M059J (cell line): ENCODE measurements at regions not wholly inside any gene's neighbourhood (a gene's known extent, or its start where the extent isn't known, plus 50 kb on each side); places are given as distances from the start of the nearest gene placed in this dataset.
A peak's percentile ranks its signal among the peaks of the same experiment; 100 is the strongest.

Experiments used
- DNase-seq: peaks from one replicate; pipeline ENCODE4 v3.0.0-alpha.2; 2012; ENCODE audit warnings: low read depth

DNA sequence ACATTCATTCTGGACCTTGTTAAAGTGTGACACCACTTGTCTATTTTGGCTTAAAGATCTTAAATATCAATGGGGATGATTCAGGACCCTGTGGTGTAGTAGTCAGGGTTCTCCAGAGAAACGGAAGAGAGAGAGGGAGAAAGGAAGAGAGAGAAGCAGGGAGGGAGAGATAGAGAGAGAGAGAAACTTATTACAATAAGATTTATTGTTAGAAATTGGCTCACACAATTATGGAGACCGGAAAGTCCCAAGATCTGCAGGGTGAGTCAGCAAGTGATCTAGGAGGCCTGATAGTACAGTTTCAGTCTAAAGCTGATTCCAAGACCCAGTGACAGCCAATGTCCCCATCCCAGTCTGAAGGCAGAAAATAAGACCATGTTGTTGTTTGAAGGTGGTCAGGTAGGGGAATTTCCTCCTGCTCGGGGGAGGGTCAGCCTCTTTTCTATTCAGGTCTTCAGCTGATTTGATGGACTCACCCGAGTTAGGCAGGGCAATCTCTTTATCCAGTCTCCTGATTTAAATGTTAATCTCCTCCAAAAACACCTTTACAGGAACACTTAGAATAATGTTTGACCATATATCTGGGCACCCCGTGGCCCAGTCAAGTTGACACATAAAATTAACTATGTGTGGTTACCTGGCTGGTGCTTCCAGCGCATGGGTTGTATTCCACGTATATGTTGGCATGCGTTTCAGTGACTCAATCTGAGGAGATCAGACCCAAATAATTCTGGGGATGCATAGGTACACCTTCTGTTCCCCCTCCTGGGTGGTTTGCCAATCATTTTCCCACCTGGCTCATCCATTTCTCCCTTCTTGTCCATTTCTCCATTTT is 1350.5 kb downstream of the TBC1D22A start:
- peak; percentile 3 for DNase-seq

DNA sequence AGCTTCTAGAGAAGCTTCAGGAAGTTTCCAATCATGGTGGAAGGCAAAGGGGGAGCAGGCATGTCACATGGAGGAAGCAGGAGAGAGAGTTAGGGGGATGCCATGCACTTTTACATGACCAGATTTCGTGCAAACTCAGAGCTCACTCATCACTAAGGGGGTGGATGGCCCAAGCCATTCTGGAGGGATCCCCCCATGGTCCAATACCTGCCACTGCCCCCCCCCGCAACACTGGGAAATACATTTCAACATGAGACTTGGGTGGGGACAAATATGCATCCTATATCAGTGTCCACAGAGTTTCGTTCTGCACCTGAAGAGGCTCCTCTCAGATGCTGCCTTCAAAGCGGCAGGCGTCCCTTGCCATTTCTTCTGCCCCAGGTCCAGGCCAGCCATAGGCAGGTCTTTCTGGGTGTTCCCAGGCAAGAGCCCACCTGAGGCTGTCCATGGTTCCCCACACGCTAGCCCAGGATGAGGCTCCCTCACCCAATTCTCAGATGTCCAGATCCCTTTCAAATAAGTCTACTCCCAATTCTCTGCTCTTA is 1344.3 kb downstream of the TBC1D22A start:
- DNase-seq: no peak

DNA sequence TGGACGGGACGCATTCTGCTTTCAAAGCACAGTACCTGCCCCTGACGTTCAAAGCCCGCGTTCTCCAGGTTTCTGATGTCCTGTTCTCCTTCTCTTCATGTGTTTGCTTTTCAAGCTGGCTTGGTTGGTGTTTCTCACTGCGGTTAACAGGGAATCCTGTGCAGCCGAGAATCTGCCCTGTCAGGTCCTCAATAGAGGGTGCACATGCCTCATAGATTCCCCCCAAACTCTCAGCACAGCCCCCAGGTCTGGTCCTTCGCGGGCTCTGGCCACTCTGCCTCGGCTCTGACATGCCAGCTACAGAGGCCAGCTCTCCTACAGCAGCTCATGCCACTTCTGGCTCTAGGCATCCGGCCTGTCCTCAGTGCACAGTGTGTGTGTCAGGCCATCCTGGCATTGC is 1343.8 kb downstream of the TBC1D22A start:
- no peak for DNase-seq

DNA sequence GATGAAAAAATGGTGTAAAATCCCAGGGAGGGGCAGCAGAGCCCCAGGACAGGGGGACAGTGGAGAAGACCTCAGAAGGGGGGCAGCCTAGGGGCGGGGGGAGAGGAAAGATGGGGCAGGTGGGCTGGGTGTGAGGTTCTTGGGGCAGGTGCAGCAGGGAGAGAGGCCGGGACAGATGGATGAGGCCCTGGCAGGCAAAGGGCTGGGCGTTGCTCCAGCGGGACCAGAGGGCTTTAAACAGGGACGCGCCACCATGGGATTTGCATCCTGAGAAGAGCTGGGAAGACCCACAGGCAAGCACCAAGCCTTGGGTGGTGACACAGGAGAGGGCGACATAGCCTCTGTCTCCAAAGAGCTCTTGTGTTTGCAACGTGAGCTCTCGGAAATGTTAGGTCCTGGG is 1342.8 kb downstream of the TBC1D22A start:
- DNase-seq: no peak

DNA sequence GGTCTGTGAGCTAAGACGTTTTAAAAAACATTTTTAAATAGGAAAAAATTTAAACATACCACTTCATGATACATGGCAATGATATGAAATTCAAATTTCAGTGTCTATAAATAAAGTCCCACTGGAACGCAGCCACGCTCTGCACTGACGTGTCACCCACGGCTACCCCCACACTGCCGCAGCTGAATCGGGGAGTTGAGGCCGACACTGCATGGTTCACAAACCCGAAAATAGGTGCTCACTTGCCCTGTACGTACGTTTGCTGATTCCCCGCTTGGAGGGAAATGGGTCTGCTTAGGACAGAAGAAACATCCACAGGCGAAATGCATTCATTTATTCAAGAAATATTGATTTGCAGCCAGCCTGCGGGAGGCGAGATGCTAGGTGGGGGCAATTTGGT is 1342.3 kb downstream of the TBC1D22A start:
- no peak for DNase-seq

DNA sequence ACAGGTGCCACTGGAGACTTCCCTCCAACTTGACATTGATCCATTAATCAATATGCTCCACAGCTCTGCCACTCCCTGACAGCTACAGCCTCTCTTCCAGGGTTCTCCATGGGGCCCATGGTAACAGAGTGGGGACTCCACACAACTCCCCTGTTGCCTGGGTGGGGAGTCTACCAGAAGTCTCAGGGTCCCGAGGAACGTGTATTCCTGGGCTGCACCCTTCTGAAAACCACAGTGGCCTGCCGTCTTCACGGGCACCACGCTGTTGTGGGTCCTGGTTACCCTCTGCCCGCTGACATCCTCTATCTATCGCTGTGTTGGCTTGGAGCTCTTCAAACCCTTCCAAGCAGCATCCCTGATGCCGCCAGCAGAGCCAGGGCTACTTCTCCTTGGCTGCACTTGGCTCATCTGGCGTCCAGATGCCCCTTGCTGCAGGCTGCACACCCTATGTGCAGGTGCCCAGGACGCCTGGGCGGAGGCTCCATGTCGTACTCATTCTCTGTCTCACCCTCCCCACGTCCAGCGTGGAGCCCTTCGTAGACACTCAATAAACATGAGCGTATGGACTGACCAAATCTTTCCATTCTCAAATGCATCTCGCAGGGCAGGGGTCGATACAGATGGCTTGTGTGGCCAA is 1341.8 kb downstream of the TBC1D22A start:
- DNase-seq: no peak

DNA sequence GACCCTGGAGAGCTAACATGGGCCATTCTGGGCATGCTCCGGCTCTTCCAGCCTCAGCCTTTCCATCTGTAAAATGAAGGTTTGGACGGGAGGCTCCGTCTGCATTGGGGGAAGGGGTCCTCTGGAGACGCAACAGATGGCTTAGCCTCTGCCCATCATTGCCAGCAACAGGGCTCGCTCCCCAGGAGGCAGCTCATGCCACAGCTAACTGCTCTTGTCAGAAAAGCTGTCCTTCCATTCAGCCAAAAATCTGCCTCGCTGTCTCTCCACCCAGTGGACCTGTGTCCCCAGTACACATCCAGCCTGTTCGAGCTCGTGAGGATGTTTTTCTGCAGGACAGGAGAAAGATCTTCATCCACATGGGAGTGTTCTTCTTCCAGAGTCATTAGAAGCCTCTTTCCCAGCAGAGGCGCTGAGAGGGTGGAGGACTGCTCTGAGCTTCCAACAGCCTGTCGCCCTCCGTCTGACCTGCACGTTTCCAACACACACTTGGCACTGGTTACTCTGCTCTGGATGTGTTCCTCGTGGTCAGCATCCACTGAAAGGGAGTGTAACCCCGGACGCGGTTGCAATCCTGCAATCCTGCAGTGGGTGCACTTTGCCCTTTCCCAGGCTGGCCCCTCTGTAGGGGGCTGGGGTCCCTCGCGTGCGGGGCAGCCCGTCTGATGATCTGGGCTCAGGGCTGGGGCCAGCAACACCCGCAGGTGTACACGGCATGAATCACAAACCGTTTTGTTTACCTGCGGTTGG is 1340.9 kb downstream of the TBC1D22A start:
- DNase-seq: no peak

DNA sequence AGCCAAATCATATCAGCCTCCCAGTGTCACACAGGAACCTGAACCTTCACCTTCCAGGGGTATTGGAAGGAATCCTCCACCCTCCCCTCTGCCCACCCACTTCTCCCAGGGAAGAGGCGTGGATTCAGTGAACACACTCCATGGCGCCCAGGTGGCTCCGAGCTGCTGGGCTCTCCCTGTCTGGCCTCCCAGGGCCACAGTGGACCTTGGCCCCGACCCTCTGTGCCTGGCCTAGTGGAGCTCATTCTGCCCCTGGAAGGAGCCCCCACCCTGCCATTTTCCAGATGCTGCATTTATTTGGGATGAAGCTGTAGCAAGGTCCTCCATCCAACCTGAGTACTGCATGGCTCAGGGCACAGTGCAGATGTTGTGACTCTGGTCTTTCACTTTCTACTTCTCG is 1340.1 kb downstream of the TBC1D22A start:
- no peak for DNase-seq

DNA sequence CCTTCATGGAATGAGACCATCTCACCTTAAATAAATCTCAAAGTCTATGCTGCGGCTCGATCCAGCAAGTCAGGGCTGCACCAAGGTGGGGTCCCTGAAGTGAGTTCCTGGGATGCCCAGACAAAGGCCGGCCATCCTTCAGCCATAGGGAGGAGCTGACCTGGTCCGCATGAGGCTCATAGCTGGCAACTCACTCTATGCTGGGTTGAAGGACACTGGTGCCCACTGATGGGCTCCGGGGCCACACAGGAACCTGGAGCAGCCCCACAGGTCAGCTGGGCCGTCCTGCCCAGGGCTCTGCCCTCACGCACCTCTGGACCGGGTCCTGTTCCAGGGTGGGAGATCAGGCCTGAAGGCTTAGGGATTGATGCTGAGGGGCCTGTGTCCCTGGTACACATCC is 1339.3 kb downstream of the TBC1D22A start:
- no peak for DNase-seq

DNA sequence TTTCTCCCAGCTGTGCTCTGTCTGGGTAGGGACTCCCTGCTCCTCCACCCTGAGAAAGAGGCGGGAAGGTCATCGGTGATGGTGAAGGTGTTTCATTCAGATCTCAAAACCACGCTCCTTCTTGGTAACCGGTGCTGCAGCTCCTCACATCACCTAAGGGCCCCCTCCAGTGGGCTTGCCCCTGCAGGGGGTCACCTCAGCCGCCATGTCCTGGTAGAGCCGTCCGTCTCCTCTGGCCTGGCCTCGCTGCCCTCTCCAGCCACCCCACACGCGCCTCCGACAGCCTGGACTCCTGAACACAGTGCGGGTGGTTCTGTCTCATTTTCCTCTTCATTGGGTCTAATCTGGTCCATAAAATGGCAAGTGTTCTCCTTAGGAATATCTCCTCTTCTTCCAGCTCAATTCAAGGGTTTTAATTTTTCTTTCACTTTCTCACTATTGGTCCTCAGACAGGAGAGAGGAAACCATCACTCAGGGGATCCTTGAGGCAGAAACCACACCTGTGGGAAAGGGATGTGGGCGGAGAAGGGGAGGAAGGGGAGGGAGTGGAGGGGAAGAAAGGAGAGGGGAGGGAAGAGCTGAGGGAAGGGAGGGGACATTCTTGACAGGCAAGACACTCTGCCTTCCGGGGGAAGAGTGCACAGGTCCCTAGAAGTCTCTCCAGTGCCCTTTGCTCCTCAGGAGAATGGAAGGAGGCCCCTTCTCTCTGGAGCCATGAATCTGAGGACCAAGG is 1338.4 kb downstream of the TBC1D22A start:
- no peak for DNase-seq

DNA sequence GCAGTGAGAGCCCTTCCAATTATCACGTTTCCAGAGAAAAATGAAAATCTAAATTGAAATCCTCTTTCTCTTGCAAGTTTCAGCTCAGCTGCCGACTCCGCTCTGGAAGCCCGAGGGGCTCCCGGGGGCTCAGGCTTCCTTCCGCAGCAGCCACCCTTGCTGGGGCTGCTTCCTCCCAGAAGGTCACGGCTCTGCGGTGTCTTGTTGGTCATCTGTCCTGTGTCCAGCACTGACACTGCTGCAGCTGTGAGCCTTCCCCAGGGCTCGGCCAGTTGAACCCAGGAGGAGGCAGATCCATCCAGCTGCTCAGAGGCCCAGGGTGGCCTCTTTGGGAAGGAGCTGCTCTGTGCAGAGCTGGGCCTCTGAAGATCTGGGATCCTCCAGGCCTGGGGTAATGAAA is 1337.2 kb downstream of the TBC1D22A start:
- DNase-seq: no peak

DNA sequence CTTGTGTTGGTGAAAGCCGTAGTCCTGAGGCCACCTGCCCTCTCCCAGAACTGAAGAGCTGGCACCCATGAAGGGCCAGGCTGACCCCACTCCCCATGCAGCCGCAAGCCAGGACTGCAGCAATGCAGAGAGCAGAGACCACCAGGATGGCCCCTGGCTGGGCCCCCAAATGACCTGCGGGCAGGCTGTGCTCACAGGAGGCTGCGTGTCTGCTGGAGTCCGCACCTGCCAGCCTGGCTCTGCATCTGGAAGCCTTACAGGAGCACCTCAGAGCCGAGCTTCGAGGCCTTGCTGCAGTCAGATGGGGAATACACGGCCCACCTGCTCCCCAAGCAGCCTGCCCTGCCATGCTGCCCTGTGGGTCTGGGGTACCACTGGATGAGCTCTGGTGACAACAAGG is 1336.8 kb downstream of the TBC1D22A start:
- DNase-seq: no peak

DNA sequence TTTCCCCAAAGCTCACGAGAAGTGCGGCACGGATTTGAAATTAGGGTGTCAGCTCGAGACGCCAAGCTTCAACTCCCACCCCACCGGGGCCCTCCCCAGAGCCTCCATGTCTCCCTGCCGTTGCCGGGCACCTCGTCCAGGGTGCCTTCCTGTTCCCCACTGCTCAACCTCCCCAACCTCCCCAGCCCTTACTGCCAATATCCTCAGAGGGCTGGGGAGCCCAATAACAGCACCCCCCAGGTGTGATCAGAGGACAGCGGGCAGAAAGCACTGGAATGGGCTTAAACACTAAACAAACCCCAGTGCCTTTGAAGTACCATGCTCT is 1336.4 kb downstream of the TBC1D22A start:
- no peak for DNase-seq

DNA sequence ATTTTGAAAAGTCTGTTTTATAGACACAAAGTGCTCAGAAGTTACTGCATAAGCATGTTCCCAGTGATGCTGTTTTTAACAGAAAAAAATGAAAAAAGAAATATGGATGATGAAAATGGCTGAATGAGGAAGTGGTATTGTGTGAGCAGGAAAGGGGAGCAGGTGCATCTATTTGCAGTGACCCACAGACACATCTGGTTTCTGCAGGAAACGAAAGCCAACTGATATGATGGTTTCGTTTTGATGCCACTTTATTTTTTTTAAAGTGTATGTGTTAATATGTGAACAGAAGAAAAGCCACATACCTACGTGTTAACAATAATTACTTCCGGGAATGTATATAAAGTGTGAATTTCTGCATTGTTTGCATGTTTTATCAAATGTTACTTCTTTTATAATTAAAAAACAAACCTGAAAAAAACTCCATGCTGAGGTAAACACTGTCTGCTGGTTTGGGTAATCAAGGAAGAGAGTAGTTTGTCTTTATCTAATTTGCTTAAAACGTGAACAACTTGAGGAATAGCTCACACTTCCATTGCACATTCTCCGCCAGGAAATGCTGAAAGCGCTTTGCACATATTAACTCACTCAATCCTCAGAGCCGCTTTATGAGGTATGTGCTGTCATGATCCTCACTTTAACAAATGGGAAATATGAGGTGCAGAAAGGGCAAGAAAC is 1335.9 kb downstream of the TBC1D22A start:
- DNase-seq: no peak

DNA sequence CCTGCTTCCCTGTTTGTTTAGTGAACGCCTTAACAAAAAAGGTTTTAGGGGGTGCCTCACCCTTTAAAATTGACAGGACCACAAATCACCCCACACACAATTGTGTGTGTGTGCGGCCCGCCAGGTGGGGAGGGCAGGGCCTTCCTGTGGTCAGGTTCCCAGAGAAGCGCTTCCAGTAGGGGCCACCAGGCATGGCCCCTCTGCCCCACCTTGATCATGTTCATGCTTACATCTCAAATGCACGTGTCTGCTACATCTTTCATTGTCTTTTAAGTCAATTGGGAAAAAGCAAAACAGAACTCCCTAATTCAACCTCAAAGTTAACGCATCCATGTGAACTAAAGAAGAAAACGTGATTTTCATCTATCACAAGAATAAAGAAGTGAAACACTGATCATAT is 1335.3 kb downstream of the TBC1D22A start:
- no peak for DNase-seq

DNA sequence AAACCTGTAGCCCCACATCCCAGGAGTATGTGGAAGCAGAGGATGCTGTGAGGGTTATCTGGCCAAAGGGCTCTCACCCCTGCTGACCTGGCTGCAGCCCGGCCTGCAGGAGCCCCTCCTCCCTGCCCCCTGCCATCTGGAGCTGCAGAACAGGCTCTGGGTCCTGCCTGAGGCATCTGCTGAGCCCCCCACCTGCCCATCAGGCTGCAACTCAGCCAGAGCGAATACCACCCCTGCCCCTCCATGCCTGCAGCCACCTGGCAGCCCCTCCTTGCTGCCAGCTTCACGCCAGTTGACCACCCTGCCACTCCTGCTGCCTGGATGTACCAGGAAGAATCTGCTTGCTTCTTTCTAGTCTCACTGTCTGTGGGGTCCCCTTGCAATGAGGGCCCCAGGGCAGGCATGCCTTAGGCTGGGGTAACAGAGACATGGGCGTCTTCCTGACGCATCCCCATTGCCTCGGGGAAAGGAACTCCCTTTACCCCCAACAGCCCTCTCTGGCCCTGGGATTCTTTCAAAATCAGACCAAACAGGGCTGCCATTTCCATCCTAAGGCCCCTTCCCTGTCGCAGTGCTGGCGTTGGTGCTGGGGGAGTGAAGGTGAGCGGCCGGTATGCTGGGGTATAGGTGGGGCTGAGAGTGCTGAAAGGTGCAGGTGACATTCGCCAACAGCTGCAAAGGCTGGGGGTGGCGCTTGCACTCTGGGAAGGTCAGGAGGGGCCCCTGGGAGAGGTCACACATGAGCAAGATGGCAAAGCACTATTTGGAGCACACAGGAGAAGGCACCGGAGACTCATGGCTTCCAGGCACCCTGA is 1334.6 kb downstream of the TBC1D22A start:
- no peak for DNase-seq

DNA sequence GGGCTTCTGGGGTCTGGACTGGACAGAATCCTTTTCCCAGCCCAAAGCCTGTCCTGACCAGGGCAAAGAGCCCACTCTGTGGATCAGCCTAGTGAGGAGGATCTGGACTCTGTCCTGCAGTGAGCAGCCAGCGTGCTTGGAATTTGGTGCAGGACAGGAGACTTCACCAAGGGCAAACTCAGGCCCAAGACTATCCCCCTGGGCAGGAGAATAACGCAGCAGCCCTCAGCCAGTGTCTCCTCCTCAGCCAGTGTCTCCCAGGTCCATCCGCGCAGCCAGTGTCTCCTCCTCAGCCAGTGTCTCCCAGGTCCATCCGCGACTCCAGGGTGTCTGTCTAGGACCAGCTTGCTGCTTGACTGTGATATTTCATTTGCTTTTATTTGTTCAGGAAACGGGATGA is 1334.0 kb downstream of the TBC1D22A start:
- no peak for DNase-seq

DNA sequence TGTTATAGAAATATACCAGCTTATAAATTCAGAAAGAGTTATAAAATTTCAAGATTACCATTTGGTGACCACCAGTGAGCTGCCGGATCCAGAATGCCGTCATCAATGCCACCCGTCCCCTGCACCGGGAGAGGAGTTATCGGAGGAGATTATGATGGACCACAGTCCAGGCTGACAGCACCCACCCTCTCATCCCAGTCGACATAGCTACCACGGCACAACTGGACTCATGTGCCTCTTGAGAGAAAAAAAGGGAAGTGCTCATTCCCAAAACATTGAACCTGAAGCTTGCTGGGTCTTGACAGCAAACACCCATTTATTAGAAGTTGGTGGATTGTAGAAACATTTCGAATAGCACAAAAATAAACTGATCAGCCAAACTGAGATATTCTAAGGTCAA is 1331.5 kb downstream of the TBC1D22A start:
- no peak for DNase-seq

DNA sequence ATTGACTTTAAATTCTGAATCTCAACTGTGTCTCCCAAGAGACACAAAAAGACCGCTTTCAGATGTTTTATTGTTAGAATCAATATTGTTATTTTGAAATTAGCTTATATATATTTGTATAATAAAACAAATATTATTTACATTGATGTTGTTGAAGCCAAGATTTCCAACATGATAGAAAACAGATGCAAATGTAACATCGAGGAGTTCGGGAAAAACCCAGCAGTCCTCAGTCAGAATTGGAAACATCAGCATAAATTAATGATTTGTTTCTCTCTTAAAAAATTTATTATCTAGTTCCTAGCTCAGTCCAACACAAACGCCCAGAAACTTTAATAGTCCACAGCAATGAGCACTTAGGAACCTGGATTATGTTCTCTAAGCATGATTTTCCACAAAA is 1330.4 kb downstream of the TBC1D22A start:
- DNase-seq: no peak

DNA sequence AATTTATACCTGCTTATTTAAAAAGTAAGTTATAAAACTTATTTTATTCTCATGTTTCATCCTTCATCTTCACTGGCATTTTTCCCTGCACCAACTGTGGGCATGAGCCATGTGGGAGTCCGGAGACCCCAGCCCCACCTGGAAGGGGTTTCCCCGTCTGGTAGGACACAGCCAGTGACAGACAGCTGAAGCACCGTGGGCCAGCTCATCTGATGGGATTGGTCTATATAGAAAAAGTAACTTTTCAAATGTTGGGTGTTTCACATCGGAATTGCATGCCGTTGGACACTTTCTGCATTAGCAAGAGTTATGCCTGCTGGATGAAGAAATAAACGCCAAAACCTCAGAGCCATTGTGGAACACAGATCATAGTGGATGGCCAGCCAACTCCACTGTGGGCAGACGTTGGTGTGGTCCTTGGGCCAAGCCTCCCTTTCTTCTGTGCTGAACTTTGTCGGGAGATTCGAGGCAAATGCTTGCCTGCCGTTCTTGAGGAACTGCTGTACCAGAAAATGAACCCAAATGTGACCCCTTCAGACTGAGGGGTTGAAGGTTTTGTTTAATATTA is 1329.3 kb downstream of the TBC1D22A start:
- no peak for DNase-seq
